ENCODE measurements at regions not wholly inside any gene's neighbourhood (a gene's known extent, or its start where the extent isn't known, plus 50 kb on each side); places are given as distances from the start of the nearest gene placed in this dataset.

- DNase-seq, result no peak
These were observed 390.3 kb downstream of the BRD1 start for GRCh38 chr22:49437356-49437755.

GRCh38 chr22:49436056-49436455 is 391.6 kb downstream of the BRD1 start:
- no peak for DNase-seq

GRCh38 chr22:49435596-49435995 is 392.1 kb downstream of the BRD1 start:
- no peak for DNase-seq

- no peak for DNase-seq
These were observed 393.7 kb downstream of the BRD1 start for GRCh38 chr22:49433717-49434611.

- no peak for DNase-seq
These were observed 394.7 kb downstream of the BRD1 start for GRCh38 chr22:49432897-49433443.

- DNase-seq, result no peak
These were observed 395.3 kb downstream of the BRD1 start for GRCh38 chr22:49432211-49432896.

GRCh38 chr22:49431551-49431950 is 396.1 kb downstream of the BRD1 start:
- DNase-seq, result no peak

GRCh38 chr22:49429066-49429465 is 398.6 kb downstream of the BRD1 start:
- no peak for DNase-seq

GRCh38 chr22:49427941-49428340 is 399.7 kb downstream of the BRD1 start:
- no peak for DNase-seq

- DNase-seq, result no peak
These were observed 400.3 kb downstream of the BRD1 start for GRCh38 chr22:49427341-49427740.

GRCh38 chr22:49426618-49427266 is 400.9 kb downstream of the BRD1 start:
- no peak for DNase-seq

- DNase-seq, result no peak
These were observed 401.6 kb downstream of the BRD1 start for GRCh38 chr22:49426098-49426497.

GRCh38 chr22:49425356-49425755 is 402.3 kb downstream of the BRD1 start:
- no peak for DNase-seq

- DNase-seq, result no peak
These were observed 402.8 kb downstream of the BRD1 start for GRCh38 chr22:49424893-49425270.

- DNase-seq, result no peak
These were observed 404.5 kb downstream of the BRD1 start for GRCh38 chr22:49423125-49423650.

- no peak for DNase-seq
These were observed 405.0 kb downstream of the BRD1 start for GRCh38 chr22:49422701-49423100.

GRCh38 chr22:49420651-49421050 is 407.0 kb downstream of the BRD1 start:
- DNase-seq, result no peak

- DNase-seq, result no peak
These were observed 408.0 kb downstream of the BRD1 start for GRCh38 chr22:49419661-49420060.

GRCh38 chr22:49418943-49419342 is 408.7 kb downstream of the BRD1 start:
- no peak for DNase-seq

- DNase-seq, result no peak
These were observed 409.3 kb downstream of the BRD1 start for GRCh38 chr22:49418341-49418894.

- no peak for DNase-seq
These were observed 409.8 kb downstream of the BRD1 start for GRCh38 chr22:49417833-49418232.

GRCh38 chr22:49417326-49417725 is 410.3 kb downstream of the BRD1 start:
- DNase-seq, result no peak
